ENCODE measurements at regions not wholly inside any gene's neighbourhood (a gene's known extent, or its start where the extent isn't known, plus 50 kb on each side); places are given as distances from the start of the nearest gene placed in this dataset.

DNA sequence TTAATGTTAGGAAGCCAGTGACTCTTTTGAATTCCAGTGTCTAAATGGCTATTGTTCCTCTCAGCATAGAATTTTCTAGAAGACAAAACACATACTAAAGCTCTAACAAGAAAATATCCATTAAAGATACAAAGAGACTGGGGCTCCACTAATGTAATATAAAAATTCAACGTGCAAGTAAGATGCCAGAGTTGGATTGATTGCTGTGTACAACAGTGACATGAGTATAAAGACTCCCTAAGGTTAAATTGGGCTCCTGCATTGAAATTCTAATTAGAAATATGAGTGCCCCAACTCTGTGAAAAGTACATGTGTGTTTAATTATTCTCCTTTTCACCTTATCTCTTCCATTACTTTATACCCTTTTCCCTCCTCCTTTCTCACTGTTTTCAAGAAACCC lies 253.6 kb upstream of the G2E3 start:
- H3K4me1 ChIP-seq (ENCODE audit: insufficient read depth, low read length) = no peaks in the 10 kb centered on the region
- H3K79me1 ChIP-seq (ENCODE audit: insufficient read depth, low read depth, low read length, poor library complexity, severe bottlenecking) = no peaks in the 10 kb centered on the region
- H3K4me2 ChIP-seq (ENCODE audit: insufficient read depth, insufficient read length, low read length) = no peak overlapping the region
- no peak overlapping the region for H3K14ac ChIP-seq (ENCODE audit: insufficient read depth, low read length)
- Mint-ChIP-seq H3K4me3 (no peak overlapping the region), H3K36me3 (ENCODE audit: insufficient read depth in 1 of 3, low read depth in 3 of 3) (no peaks in the 10 kb centered on the region; a peak in 1 of 7 replicates), H3K4me1 (no peaks in the 10 kb centered on the region), H3K27ac (no peak overlapping the region), H3K27me3 (ENCODE audit: low read depth) (no peaks in the 10 kb centered on the region), H3K9me3 (no peaks in the 10 kb centered on the region; a peak in 1 of 5 replicates)
- no peak overlapping the region for H3K4ac ChIP-seq (ENCODE audit: low read depth, low read length)
- H3K27ac ChIP-seq (ENCODE audit: insufficient read length, low read depth, low read length) = no peak overlapping the region
- H3K56ac ChIP-seq (ENCODE audit: insufficient read length, low read depth, low read length) = no peak overlapping the region
- H4K91ac ChIP-seq (ENCODE audit: insufficient read length, low read depth, low read length) = no peak overlapping the region
- no peaks in the 10 kb centered on the region for H3K9me3 ChIP-seq (ENCODE audit: control insufficient read depth, low read depth, low read length)
- no peak overlapping the region for H3K23ac ChIP-seq (ENCODE audit: insufficient read length, low read depth, low read length)
- no peak overlapping the region for H3T11ph ChIP-seq (ENCODE audit: low read length)
- no peak overlapping the region for H2AK5ac ChIP-seq (ENCODE audit: insufficient read length, low read length)
- H2BK12ac ChIP-seq (ENCODE audit: insufficient read length, low read depth, low read length) = no peak overlapping the region
- H2BK120ac ChIP-seq (ENCODE audit: low read depth, low read length, poor library complexity, severe bottlenecking) = no peak overlapping the region
- no peak overlapping the region for H4K5ac ChIP-seq (ENCODE audit: insufficient read length, low read depth, low read length)
- no peak overlapping the region for H2BK15ac ChIP-seq (ENCODE audit: low read depth, low read length)
- no CpG with 5 or more reads among the region's 1 CpG for WGBS (ENCODE audit: extremely low coverage, insufficient read length, low lambda C conversion rate)
- no peaks in the 10 kb centered on the region for H3K23me2 ChIP-seq (ENCODE audit: insufficient read length, low read depth, low read length, poor library complexity, severe bottlenecking)
- H2BK20ac ChIP-seq (ENCODE audit: low read depth, low read length, poor library complexity, severe bottlenecking) = no peak overlapping the region
- no peak overlapping the region for H3K18ac ChIP-seq (ENCODE audit: insufficient read length, low read depth, low read length)
- TF ChIP-seq, protein P1, sequence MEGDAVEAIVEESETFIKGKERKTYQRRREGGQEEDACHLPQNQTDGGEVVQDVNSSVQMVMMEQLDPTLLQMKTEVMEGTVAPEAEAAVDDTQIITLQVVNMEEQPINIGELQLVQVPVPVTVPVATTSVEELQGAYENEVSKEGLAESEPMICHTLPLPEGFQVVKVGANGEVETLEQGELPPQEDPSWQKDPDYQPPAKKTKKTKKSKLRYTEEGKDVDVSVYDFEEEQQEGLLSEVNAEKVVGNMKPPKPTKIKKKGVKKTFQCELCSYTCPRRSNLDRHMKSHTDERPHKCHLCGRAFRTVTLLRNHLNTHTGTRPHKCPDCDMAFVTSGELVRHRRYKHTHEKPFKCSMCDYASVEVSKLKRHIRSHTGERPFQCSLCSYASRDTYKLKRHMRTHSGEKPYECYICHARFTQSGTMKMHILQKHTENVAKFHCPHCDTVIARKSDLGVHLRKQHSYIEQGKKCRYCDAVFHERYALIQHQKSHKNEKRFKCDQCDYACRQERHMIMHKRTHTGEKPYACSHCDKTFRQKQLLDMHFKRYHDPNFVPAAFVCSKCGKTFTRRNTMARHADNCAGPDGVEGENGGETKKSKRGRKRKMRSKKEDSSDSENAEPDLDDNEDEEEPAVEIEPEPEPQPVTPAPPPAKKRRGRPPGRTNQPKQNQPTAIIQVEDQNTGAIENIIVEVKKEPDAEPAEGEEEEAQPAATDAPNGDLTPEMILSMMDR (conservative IDR thresholded peaks at IDR 0.05) = no peak
- H2AFZ ChIP-seq (ENCODE audit: low read length) = no peak overlapping the region
- no peak overlapping the region for H4K8ac ChIP-seq (replicated peaks; ENCODE audit: insufficient read length, low read depth, low read length)
- DNase-seq = no peak
- no peak overlapping the region for H3K9ac ChIP-seq (ENCODE audit: extremely low read depth, insufficient read length, low read length)
- H3K79me2 ChIP-seq (ENCODE audit: insufficient read depth, low read length) = no peaks in the 10 kb centered on the region
- H3K27me3 ChIP-seq (ENCODE audit: insufficient read depth, low read length) = no peaks in the 10 kb centered on the region
- no peak overlapping the region for H2BK5ac ChIP-seq (ENCODE audit: insufficient read length, low read length)
- H4K20me1 ChIP-seq (ENCODE audit: control insufficient read depth, insufficient read depth, insufficient read length) = no peaks in the 10 kb centered on the region

All from H9 (cell line).